DND-41 (cell line): ENCODE measurements at regions not wholly inside any gene's neighbourhood (a gene's known extent, or its start where the extent isn't known, plus 50 kb on each side); places are given as distances from the start of the nearest gene placed in this dataset.

Experiments
- CTCF ChIP-seq: IDR thresholded peaks from 2 replicates; pipeline ENCODE4 v1.5.1; 2012; ENCODE audit warnings: borderline replicate concordance, low read length, moderate library complexity, mild to moderate bottlenecking; ENCODE audit not compliant: poor library complexity, severe bottlenecking; ENCODE audit errors: extremely low read depth
- EZH2 ChIP-seq: IDR thresholded peaks from 3 replicates; pipeline ENCODE4 v1.6.1; 2012; ENCODE audit warnings: borderline replicate concordance, low read depth, mild to moderate bottlenecking, moderate library complexity, low read length, inconsistent platforms; ENCODE audit not compliant: severe bottlenecking

DNA sequence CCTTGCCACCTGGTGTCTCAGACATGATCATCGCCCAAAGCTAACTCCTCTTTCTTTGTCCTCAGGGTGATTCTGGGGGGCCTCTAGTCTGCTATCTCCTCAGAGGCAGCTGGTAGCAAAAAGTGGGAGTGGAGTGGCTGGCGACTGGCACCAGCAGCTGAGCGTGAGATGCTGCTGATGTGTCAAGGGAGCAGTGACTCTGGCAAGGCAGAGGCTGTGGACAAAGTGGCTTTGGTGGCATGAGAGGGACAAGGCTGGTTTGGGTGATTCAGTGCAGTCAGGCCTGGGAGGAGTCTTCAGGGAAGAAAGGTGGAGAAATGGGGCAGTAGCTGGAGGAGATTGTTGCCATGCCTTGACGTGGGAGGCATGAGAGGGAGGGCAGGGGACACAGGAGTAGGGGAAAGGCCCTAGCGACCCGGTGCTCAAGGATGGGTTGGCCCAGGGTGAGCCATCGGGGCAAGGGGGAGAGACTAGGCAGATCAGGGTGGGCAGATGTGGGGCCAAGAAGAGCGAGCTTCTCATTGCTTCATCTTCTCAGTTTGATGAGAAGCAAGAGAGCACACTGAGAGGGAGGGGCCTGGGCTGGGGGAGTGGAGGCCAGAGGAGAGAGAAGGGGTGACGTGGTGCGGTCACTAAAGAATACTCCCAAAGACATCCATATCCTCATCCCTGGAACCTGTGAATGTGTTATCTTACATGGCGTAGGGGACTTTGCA is 64.2 kb upstream of the SPTLC1 start:
- TF ChIP-seq CTCF (no peak), EZH2 (no peak)
